CD14-positive monocyte (primary cell): ENCODE measurements at regions not wholly inside any gene's neighbourhood (a gene's known extent, or its start where the extent isn't known, plus 50 kb on each side); places are given as distances from the start of the nearest gene placed in this dataset.

Experiments used
- DNase-seq, 3 donors: peaks; one replicate each; pipeline ENCODE4 v3.0.0-alpha.2; 2011 to 2022
- H2AFZ ChIP-seq: 2 replicates; pipeline ENCODE4 v1.6.0; 2012; ENCODE audit warnings: mild to moderate bottlenecking, low read depth, low read length, inconsistent platforms; ENCODE audit not compliant: insufficient read depth, poor library complexity, severe bottlenecking
- H3K27ac ChIP-seq, 2 donors: 1 replicate in 1 of 2; 2 replicates in 1 of 2; pipeline ENCODE4 v1.5.1; 2012 to 2013; ENCODE audit warnings: low read length in 2 of 2, control low read depth in 1 of 2, inconsistent platforms in 1 of 2, low read depth in 1 of 2, mild to moderate bottlenecking in 1 of 2
- H3K27me3 ChIP-seq, 2 donors: one replicate each; pipeline versions ENCODE4 v1.6.0 to v1.6.1; 2011 to 2013; ENCODE audit warnings: low read length in 2 of 2; ENCODE audit not compliant: control insufficient read depth in 2 of 2, insufficient read depth in 2 of 2
- H3K36me3 ChIP-seq, 2 donors: replicated peaks in 1 of 2; 1 replicate in 1 of 2; 2 replicates in 1 of 2; pipeline versions ENCODE4 v1.5.1 to v1.6.1; 2012 to 2013; ENCODE audit warnings: low read length in 2 of 2, control low read depth in 1 of 2, inconsistent platforms in 1 of 2, mild to moderate bottlenecking in 1 of 2; ENCODE audit not compliant: insufficient read depth in 2 of 2, control insufficient read depth in 1 of 2
- H3K4me1 ChIP-seq, 2 donors: 1 replicate in 1 of 2; 2 replicates in 1 of 2; pipeline versions ENCODE4 v1.5.1 to v1.6.1; 2012 to 2013; ENCODE audit warnings: low read length in 2 of 2, control low read depth in 1 of 2, inconsistent platforms in 1 of 2, mild to moderate bottlenecking in 1 of 2, moderate library complexity in 1 of 2; ENCODE audit not compliant: insufficient read depth in 2 of 2, control insufficient read depth in 1 of 2
- H3K4me2 ChIP-seq: replicated peaks from 2 replicates; pipeline ENCODE3; 2012; ENCODE audit warnings: low read length, moderate library complexity, mild to moderate bottlenecking; ENCODE audit not compliant: poor library complexity, severe bottlenecking; ENCODE audit errors: extremely low read depth
- H3K4me3 ChIP-seq, 3 experiments: fragments of 200-600 bp in 1 of 3; sonication (generic) in 1 of 3; replicated peaks in 1 of 3; 1 replicate in 2 of 3; 2 replicates in 1 of 3; pipeline ENCODE4 v1.5.1; 2011 to 2013; ENCODE audit warnings: low read length in 3 of 3, mild to moderate bottlenecking in 3 of 3, control low read depth in 2 of 3, low read depth in 2 of 3, inconsistent platforms in 1 of 3, moderate library complexity in 1 of 3
- H3K79me2 ChIP-seq: 2 replicates; pipeline ENCODE4 v1.6.0; 2012; ENCODE audit warnings: mild to moderate bottlenecking, control low read depth, inconsistent platforms, low read length, moderate library complexity; ENCODE audit not compliant: insufficient read depth
- H3K9ac ChIP-seq: 2 replicates; pipeline ENCODE4 v1.6.0; 2017; ENCODE audit warnings: low read length, mild to moderate bottlenecking; ENCODE audit not compliant: insufficient read depth, poor library complexity, severe bottlenecking
- H3K9me3 ChIP-seq, 2 donors: replicated peaks in 1 of 2; 1 replicate in 1 of 2; 2 replicates in 1 of 2; pipeline versions ENCODE4 v1.5.1 to v1.6.1; 2012 to 2013; ENCODE audit warnings: low read length in 2 of 2, control low read depth in 1 of 2; ENCODE audit not compliant: control insufficient read depth in 1 of 2, insufficient read depth in 1 of 2
- H4K20me1 ChIP-seq: 2 replicates; pipeline ENCODE4 v1.6.0; 2012; ENCODE audit warnings: mild to moderate bottlenecking, low read length, control low read depth, moderate library complexity; ENCODE audit not compliant: insufficient read depth
- H3K27ac Mint-ChIP-seq, 7 donors: one replicate each; pipeline ENCODE4 v1.8.0; 2020; ENCODE audit warnings: mild to moderate bottlenecking in 7 of 7, mixed read lengths in 7 of 7, moderate library complexity in 6 of 7, inconsistent platforms in 2 of 7
- H3K27me3 Mint-ChIP-seq, 3 donors: one replicate each; pipeline ENCODE4 v1.8.0; 2021 to 2022; ENCODE audit warnings: low read depth in 3 of 3, mild to moderate bottlenecking in 3 of 3, mixed read lengths in 3 of 3, moderate library complexity in 3 of 3, inconsistent platforms in 1 of 3
- H3K36me3 Mint-ChIP-seq, 2 donors: one replicate each; pipeline ENCODE4 v1.8.0; 2020; ENCODE audit warnings: mixed read lengths in 2 of 2, inconsistent platforms in 1 of 2, mild to moderate bottlenecking in 1 of 2
- H3K4me1 Mint-ChIP-seq: one replicate; pipeline ENCODE4 v1.8.0; 2020; ENCODE audit warnings: mild to moderate bottlenecking, mixed read lengths
- H3K4me3 Mint-ChIP-seq, 2 donors: one replicate each; pipeline ENCODE4 v1.8.0; 2020; ENCODE audit warnings: mild to moderate bottlenecking in 2 of 2, mixed read lengths in 2 of 2, moderate library complexity in 1 of 2
- H3K9me3 Mint-ChIP-seq, 7 donors: one replicate each; pipeline ENCODE4 v1.8.0; 2020 to 2022; ENCODE audit warnings: mixed read lengths in 7 of 7, mild to moderate bottlenecking in 6 of 7, moderate library complexity in 6 of 7, inconsistent platforms in 2 of 7
- WGBS: methylation state at CpG from one replicate; pipeline ENCODE4 v1.1.5; 2013; ENCODE audit warnings: missing lambda C conversion rate; ENCODE audit not compliant: insufficient coverage; 5-methylcytosine and 5-hydroxymethylcytosine counted together
- intact Hi-C, 2 donors: fragments of 100-400 bp; cut with micrococcal nuclease; formaldehyde crosslinking; loops; one replicate each; pipeline versions ENCODE4 v1.15.0 to v1.15.1; 2023
- TF ChIP-seq, protein P1 (sequence below): fragments of 200-600 bp; IDR thresholded peaks from one replicate; pipeline ENCODE4 v1.8.0; 2022; ENCODE audit warnings: antibody characterized with exemption, mild to moderate bottlenecking

- Histone ChIP-seq H3K27ac (no peak overlapping the region), H2AFZ (no peak overlapping the region), H3K4me2 (no peak overlapping the region), H3K4me3 (no peak overlapping the region), H3K27me3 (peaks cover 0 to 9% of the 10 kb centered on the region in 2 donors), H4K20me1 (peaks cover 49% of the 10 kb centered on the region), H3K79me2 (no peaks in the 10 kb centered on the region), H3K4me1 (peaks cover 12 to 23% of the 10 kb centered on the region in 2 donors), H3K36me3 (no peaks in the 10 kb centered on the region), H3K9ac (no peak overlapping the region), H3K9me3 (no peaks in the 10 kb centered on the region)
- Mint-ChIP-seq H3K27me3 (peaks cover 10 to 16% (median 11%) of the 10 kb centered on the region in 3 donors), H3K27ac (peak overlapping the region in 1 of 7 donors; percentile 10), H3K4me1 (peaks cover 40% of the 10 kb centered on the region), H3K4me3 (no peak overlapping the region), H3K36me3 (peaks cover 2 to 15% of the 10 kb centered on the region in 2 donors), H3K9me3 (peaks cover 0 to 2% (median 0%) of the 10 kb centered on the region in 7 donors)
- intact Hi-C loops: no loop called here
- no peak for DNase-seq
- 98% methylated on average over 4 of the region's 8 CpGs for WGBS
- TF ChIP-seq, protein P1, sequence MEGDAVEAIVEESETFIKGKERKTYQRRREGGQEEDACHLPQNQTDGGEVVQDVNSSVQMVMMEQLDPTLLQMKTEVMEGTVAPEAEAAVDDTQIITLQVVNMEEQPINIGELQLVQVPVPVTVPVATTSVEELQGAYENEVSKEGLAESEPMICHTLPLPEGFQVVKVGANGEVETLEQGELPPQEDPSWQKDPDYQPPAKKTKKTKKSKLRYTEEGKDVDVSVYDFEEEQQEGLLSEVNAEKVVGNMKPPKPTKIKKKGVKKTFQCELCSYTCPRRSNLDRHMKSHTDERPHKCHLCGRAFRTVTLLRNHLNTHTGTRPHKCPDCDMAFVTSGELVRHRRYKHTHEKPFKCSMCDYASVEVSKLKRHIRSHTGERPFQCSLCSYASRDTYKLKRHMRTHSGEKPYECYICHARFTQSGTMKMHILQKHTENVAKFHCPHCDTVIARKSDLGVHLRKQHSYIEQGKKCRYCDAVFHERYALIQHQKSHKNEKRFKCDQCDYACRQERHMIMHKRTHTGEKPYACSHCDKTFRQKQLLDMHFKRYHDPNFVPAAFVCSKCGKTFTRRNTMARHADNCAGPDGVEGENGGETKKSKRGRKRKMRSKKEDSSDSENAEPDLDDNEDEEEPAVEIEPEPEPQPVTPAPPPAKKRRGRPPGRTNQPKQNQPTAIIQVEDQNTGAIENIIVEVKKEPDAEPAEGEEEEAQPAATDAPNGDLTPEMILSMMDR: no peak
These were observed 224.3 kb downstream of the SEC14L1 start for GRCh38 chr17:77364941-77365583.

DNA sequence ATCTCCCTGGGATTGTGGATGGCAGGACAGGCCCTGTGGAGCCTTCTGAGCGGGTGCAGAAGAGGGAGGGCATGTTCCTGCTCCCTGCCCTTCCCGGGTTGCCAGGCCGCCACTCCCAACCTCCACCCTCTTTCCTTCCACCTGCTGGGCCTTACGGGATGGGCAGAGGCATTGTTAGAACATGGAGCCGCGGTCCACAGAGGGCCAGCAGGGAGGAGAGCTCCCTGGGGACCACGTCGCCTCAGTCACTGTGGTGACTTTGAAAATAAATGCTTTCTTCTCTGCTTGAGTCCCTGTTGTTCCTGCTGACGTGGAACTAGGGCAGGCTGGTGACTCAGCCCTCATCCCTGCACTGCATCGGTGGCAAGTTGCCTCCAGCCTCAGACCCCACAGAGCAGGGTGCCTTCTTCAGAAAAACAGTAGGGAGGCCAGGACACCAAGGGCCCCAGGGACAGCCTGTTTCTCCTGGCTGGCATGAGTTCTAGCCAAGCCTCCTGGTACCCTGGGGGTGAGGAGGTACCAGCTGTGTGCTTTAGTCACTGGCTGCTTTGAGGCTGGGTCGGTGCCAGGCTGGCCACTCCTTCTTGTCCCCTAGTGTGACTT is 224.9 kb downstream of the SEC14L1 start:
- peaks cover 0 to under 1% (median 0%) of the 10 kb centered on the region in 7 donors for H3K9me3 Mint-ChIP-seq
- no peak overlapping the region for H3K27ac ChIP-seq
- peaks cover 55% of the 10 kb centered on the region for H4K20me1 ChIP-seq
- no peak overlapping the region for H3K4me3 ChIP-seq
- peaks cover 2 to 17% of the 10 kb centered on the region in 2 donors for H3K36me3 Mint-ChIP-seq
- H3K4me3 Mint-ChIP-seq: no peak overlapping the region
- H3K4me1 ChIP-seq: peaks cover 12 to 26% of the 10 kb centered on the region in 2 donors
- TF ChIP-seq, protein P1: no peak
- H2AFZ ChIP-seq: no peak overlapping the region
- H3K27me3 Mint-ChIP-seq: peaks cover 11 to 16% (median 12%) of the 10 kb centered on the region in 3 donors
- DNase-seq: peak in 1 of 3 donors; percentile 33
- H3K4me1 Mint-ChIP-seq: peaks cover 42% of the 10 kb centered on the region
- no peak overlapping the region for H3K9ac ChIP-seq
- H3K9me3 ChIP-seq: no peaks in the 10 kb centered on the region
- no peak overlapping the region for H3K4me2 ChIP-seq
- intact Hi-C loops: no loop called here
- no peaks in the 10 kb centered on the region for H3K79me2 ChIP-seq
- H3K36me3 ChIP-seq: no peaks in the 10 kb centered on the region
- peaks cover 0 to 9% of the 10 kb centered on the region in 2 donors for H3K27me3 ChIP-seq
- peak overlapping the region in 1 of 7 donors; percentile 18 for H3K27ac Mint-ChIP-seq
- WGBS: 58% methylated on average over 8 of the region's 11 CpGs
